Thymus (tissue), 11 donors: ENCODE measurements at regions not wholly inside any gene's neighbourhood (a gene's known extent, or its start where the extent isn't known, plus 50 kb on each side); places are given as distances from the start of the nearest gene placed in this dataset.

Experiments
- DNase-seq, 9 donors: peaks; one replicate each; pipeline ENCODE4 v3.0.0-alpha.2; 2013; ENCODE audit warnings: low spot score in 9 of 9, low read depth in 6 of 9, missing footprints in 1 of 9
- H3K27ac ChIP-seq, 2 donors: one replicate each; pipeline ENCODE4 v1.5.1; 2013; ENCODE audit warnings: control low read depth in 1 of 2, low read depth in 1 of 2, low read length in 1 of 2, mild to moderate bottlenecking in 1 of 2, moderate library complexity in 1 of 2
- H3K27me3 ChIP-seq, 2 donors: one replicate each; pipeline ENCODE4 v1.5.1; 2013; ENCODE audit warnings: low read length in 1 of 2; ENCODE audit not compliant: control insufficient read depth in 2 of 2, insufficient read depth in 1 of 2
- H3K36me3 ChIP-seq, 2 donors: one replicate each; pipeline ENCODE4 v1.5.1; 2013; ENCODE audit warnings: low read length in 1 of 2, mild to moderate bottlenecking in 1 of 2, moderate library complexity in 1 of 2; ENCODE audit not compliant: control insufficient read depth in 2 of 2, insufficient read depth in 2 of 2
- H3K4me1 ChIP-seq, 2 donors: one replicate each; pipeline ENCODE4 v1.5.1; 2013; ENCODE audit warnings: low read length in 2 of 2; ENCODE audit not compliant: control insufficient read depth in 2 of 2, insufficient read depth in 2 of 2
- H3K4me3 ChIP-seq, 2 donors: one replicate each; pipeline ENCODE4 v1.5.1; 2013; ENCODE audit warnings: low read length in 2 of 2, control low read depth in 1 of 2, mild to moderate bottlenecking in 1 of 2
- H3K9me3 ChIP-seq, 2 donors: one replicate each; pipeline ENCODE4 v1.5.1; 2013; ENCODE audit warnings: low read length in 1 of 2, mild to moderate bottlenecking in 1 of 2; ENCODE audit not compliant: control insufficient read depth in 2 of 2, insufficient read depth in 1 of 2
- WGBS: extraction: QIAGEN DNeasy Blood & Tissue Kit; methylation state at CpG from one replicate; pipeline ENCODE4 v1.1.7; 2013; 5-methylcytosine and 5-hydroxymethylcytosine counted together
- donor health status: healthy.

DNA sequence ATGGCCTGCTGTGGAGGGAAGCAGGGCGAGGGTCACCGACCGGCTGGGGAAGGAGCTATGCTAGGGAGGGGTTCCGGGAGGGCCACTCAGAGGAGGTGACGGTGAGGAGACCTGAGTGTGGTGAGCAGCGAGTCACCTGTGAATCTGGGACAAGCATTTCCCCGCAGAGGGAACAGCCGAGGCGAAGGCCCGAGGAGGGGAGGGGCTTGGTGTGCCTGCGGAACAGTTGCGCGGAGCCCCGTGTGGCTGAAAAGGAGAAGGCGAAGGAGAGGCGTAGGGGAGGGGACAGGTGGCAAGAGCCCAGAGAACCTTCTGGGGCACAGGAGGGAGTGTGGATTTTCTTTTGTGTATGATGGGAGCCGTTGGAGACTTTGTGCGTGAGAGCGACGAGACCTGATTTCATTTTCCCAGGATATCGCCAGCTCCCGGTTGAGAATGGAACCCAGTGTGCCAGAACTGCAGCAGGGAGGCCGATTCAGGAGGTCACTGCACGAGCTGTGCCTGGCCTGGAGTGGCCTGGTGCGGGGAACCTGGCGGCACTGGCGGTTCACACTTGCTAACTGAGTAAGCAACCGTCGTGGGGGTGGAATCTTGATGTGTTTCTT lies 117.7 kb upstream of the ZNF507 start:
- Histone ChIP-seq H3K27me3 (peaks cover 12 to 20% of the 10 kb centered on the region in 2 donors), H3K4me1 (peaks cover 12 to 16% of the 10 kb centered on the region in 2 donors), H3K9me3 (no peaks in the 10 kb centered on the region), H3K27ac (no peak overlapping the region), H3K4me3 (no peak overlapping the region), H3K36me3 (no peaks in the 10 kb centered on the region)
- WGBS: 94% methylated on average over 29 of the region's 29 CpGs
- DNase-seq: no peak

DNA sequence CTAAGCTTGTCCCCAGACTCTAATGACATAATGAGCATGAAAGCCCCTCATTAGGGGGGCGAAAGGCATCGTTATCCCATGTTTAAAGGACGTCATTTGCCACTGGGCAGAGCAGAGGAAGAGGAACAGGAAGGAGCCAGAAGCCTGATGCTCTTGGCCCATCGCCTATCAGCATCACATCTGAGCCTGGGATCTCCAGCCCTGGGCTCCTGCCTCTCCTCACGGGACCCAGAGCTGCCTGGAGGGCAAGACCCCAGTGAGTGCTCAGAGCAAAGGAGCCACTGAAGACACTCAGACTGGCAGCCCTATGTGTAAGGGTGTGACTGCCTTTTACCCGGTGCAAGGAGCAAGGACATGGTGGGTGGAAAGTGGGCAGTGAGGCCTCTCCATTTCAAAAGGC lies 115.0 kb upstream of the ZNF507 start:
- H3K9me3 ChIP-seq: no peaks in the 10 kb centered on the region
- no peak overlapping the region for H3K4me3 ChIP-seq
- no peak for DNase-seq
- WGBS: 51% methylated on average over 6 of the region's 6 CpGs
- no peaks in the 10 kb centered on the region for H3K36me3 ChIP-seq
- H3K27ac ChIP-seq: no peak overlapping the region
- no peaks in the 10 kb centered on the region for H3K4me1 ChIP-seq
- peaks cover 0 to under 1% of the 10 kb centered on the region in 2 donors for H3K27me3 ChIP-seq

DNA sequence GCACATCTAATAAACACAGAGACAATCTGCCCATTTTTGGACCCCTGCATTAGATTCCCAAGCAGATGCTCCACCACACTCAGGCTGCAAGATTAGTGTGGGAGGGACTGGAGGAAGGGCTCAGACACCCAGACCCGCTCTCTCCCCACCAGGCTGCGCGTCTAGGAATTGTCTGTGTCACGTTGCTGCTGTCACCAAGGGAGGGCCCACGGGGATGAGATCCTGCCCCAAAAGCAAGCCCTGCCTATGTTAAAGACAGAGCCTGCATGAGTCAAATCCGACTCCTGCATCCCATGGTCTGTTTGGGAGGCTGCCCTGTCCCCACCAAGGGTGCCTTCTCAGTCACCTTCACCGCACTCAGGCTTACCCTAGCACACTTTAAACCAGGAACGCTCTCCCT lies 114.4 kb upstream of the ZNF507 start:
- Histone ChIP-seq H3K9me3 (no peaks in the 10 kb centered on the region), H3K4me1 (no peaks in the 10 kb centered on the region), H3K36me3 (no peaks in the 10 kb centered on the region), H3K27ac (no peak overlapping the region), H3K4me3 (no peak overlapping the region), H3K27me3 (no peaks in the 10 kb centered on the region)
- no peak for DNase-seq
- 87% methylated on average over 8 of the region's 8 CpGs for WGBS

DNA sequence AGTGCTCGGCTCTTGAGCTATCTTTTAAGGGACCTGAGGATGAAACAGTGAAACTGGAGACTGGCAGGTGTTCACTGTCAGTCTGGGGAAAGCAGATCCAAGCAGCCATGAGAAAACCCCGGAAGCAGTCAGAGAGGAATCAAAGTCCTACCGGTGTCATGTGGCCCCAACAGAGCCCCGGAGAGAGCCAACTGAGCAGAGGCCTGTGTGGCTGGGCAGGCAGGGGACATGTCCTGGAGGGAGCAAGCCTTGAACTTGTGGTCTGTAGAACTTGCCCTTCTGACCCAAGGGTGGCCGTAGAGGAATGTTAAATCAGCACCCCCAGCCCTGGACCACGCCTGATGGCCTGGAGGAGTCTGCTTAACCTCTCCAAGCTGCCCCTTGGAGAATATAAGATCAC lies 113.7 kb upstream of the ZNF507 start:
- Histone ChIP-seq H3K27ac (no peak overlapping the region), H3K4me1 (no peaks in the 10 kb centered on the region), H3K36me3 (no peaks in the 10 kb centered on the region), H3K27me3 (no peaks in the 10 kb centered on the region), H3K4me3 (no peak overlapping the region), H3K9me3 (no peaks in the 10 kb centered on the region)
- WGBS: 91% methylated on average over 6 of the region's 6 CpGs
- no peak for DNase-seq

DNA sequence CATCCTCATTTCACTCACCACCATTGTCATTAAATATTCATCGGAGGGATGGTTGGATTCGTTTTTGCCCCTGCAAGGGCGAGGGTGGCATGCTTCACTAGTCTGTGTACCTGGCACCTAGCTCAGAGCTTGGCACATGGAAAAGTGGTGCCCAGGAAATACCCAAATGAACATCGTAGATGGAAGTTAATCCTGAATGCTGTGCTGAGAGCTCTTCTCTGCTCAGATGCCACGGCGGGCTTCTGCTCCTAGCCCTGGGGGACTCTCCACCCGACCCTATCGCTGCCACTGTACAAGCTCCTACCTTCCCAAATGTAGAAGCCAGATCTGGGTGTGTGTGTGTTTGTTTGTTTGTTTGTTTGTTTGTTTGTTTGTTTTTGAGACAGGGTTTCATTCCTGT lies 113.0 kb upstream of the ZNF507 start:
- WGBS: 97% methylated on average over 8 of the region's 8 CpGs
- Histone ChIP-seq H3K4me3 (no peak overlapping the region), H3K9me3 (no peaks in the 10 kb centered on the region), H3K27me3 (no peaks in the 10 kb centered on the region), H3K27ac (no peak overlapping the region), H3K36me3 (no peaks in the 10 kb centered on the region), H3K4me1 (no peaks in the 10 kb centered on the region)
- DNase-seq: no peak

DNA sequence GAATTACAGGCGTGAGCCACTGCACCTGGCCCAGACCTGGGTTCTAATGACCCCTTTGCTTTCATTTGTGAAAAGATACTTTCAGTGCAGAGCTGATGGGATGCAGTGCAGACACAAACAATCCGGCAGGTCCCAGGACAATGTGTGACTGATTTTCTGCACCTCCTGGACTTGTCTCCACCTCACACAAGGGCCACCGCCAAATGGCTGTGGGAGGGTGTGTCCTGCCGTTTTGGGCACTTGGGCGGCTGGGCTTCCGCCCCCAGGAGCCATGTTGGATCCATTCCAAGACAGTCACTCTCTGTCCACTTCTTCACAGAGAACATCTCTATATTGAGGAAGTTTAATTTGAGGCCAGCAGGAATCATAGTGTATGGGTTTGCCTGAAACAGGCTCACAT lies 112.3 kb upstream of the ZNF507 start:
- H3K36me3 ChIP-seq: no peaks in the 10 kb centered on the region
- WGBS: 87% methylated on average over 6 of the region's 6 CpGs
- H3K27ac ChIP-seq: no peak overlapping the region
- no peak overlapping the region for H3K4me3 ChIP-seq
- H3K27me3 ChIP-seq: no peaks in the 10 kb centered on the region
- H3K9me3 ChIP-seq: no peaks in the 10 kb centered on the region
- H3K4me1 ChIP-seq: no peaks in the 10 kb centered on the region
- DNase-seq: no peak

DNA sequence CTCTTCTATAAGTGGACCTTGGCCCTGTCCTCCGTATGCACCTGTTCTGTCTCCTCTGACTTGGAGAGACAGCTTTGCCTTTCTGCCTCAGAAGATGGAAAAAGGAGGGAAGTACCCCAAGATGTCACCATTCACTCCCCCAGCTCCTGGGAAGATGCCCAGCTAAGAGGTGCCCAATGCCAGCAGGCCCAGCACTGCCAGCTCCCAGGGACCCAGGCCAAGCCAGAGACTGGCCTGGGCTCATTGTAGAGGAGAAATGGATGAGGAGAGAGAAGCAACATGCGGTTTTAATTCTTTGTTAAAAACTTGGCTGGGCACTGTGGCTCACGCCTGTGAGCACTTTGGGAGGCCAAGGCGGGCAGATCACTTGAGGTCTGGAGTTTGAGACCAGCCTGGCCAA lies 111.5 kb upstream of the ZNF507 start:
- 97% methylated on average over 4 of the region's 4 CpGs for WGBS
- no peaks in the 10 kb centered on the region for H3K9me3 ChIP-seq
- DNase-seq: no peak
- no peak overlapping the region for H3K27ac ChIP-seq
- H3K36me3 ChIP-seq: no peaks in the 10 kb centered on the region
- no peaks in the 10 kb centered on the region for H3K4me1 ChIP-seq
- no peak overlapping the region for H3K4me3 ChIP-seq
- no peaks in the 10 kb centered on the region for H3K27me3 ChIP-seq

DNA sequence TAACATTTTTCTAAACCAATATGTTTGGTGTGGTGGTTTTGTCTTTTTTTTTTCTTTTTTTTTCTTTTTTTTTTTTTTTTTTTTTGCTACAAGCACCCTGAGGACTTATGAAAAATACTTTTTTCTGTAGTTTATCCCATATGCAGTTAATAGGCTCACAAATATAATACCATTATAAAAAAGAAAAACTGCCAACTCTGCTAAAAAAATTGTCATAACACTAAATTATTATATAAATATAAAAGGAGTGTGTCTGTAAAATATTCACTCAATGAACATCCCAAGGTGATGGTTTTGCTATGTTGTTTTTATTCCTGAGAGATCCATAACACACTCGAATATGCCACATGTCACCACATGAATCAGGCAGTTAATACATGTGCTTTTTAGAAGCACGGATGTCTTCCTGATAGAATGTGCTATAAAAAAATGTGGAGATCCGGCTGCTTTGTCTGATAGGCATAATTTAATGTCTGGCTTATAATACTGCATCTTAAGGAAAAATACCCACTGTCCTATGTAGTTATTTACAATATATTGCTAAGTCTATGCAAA lies 110.7 kb upstream of the ZNF507 start:
- H3K27me3 ChIP-seq: no peaks in the 10 kb centered on the region

DNA sequence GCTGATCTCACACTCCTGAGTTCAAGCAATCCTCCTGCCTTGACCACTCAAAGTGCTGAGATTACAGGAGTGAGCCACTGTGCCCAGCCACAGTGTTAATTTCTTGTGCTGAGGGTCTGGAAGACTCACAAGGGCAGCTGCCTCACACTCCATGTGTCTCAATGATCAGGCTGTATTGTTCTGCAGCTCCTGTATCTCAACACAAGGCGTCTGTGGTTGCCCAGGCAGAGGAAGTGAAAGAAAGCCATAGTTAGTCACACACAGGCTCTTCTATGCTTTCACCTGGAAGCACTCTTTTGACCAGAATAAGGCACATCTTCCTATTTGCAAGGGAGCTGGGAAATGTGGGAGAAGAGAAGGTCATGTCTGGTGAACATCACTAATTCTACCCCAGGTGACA lies 107.3 kb upstream of the ZNF507 start:
- WGBS: 9% methylated on average over 1 of the region's 1 CpG
- H3K27me3 ChIP-seq: no peaks in the 10 kb centered on the region

More for the DNA sequence above, 110.7 kb upstream of the ZNF507 start:
- WGBS: 93% methylated on average over 3 of the region's 3 CpGs
- no peaks in the 10 kb centered on the region for H3K9me3 ChIP-seq
- H3K4me3 ChIP-seq: no peak overlapping the region
- H3K36me3 ChIP-seq: no peaks in the 10 kb centered on the region
- no peaks in the 10 kb centered on the region for H3K4me1 ChIP-seq
- H3K27ac ChIP-seq: no peak overlapping the region
- DNase-seq: no peak

More for the DNA sequence above, 107.3 kb upstream of the ZNF507 start:
- H3K4me1 ChIP-seq: no peaks in the 10 kb centered on the region
- H3K36me3 ChIP-seq: no peaks in the 10 kb centered on the region
- H3K9me3 ChIP-seq: no peaks in the 10 kb centered on the region
- no peak overlapping the region for H3K27ac ChIP-seq
- no peak overlapping the region for H3K4me3 ChIP-seq
- no peak for DNase-seq
